Prostate gland (tissue), 2 donors: ENCODE measurements at regions not wholly inside any gene's neighbourhood (a gene's known extent, or its start where the extent isn't known, plus 50 kb on each side); places are given as distances from the start of the nearest gene placed in this dataset.

ENCODE experiments used
- CTCF ChIP-seq, 4 experiments: fragments of 200-600 bp in 2 of 4; fragments of 450-650 bp in 2 of 4; sonication (generic) in 2 of 4; IDR thresholded peaks; 1 replicate in 3 of 4; 2 replicates in 1 of 4; pipeline ENCODE4 v1.5.1; 2016 to 2019; ENCODE audit warnings: antibody characterized with exemption in 4 of 4, mild to moderate bottlenecking in 2 of 4, moderate library complexity in 2 of 4
- POLR2A ChIP-seq: fragments of 450-650 bp; IDR thresholded peaks from one replicate; pipeline ENCODE4 v1.6.1; 2016; ENCODE audit warnings: antibody characterized with exemption, mild to moderate bottlenecking
- POLR2AphosphoS5 ChIP-seq: sonication (generic); formaldehyde crosslinking; IDR thresholded peaks from one replicate; pipeline ENCODE4 v1.6.1; 2017; ENCODE audit warnings: antibody characterized with exemption

- no peak for TF ChIP-seq CTCF (IDR thresholded peaks at IDR 0.05)
- TF ChIP-seq POLR2A: no peak
- no peak for TF ChIP-seq POLR2AphosphoS5
Observed at GRCh38 chrX:39012621-39013111, 211.4 kb downstream of the MID1IP1 start.
